GM23338 (cell line): ENCODE measurements at regions not wholly inside any gene's neighbourhood (a gene's known extent, or its start where the extent isn't known, plus 50 kb on each side); places are given as distances from the start of the nearest gene placed in this dataset.

Source experiments
- ATAC-seq: fragments of 200-7000 bp; cut with Tn5 transposase; 3 replicates; pipeline ENCODE4 v1.9.1; 2020
- DNase-seq: peaks from one replicate; pipeline ENCODE4 v3.0.0-alpha.2; 2015; ENCODE audit warnings: low spot score
- H2AFZ ChIP-seq: fragments of 200-600 bp; sonication (generic); 2 replicates; pipeline ENCODE4 v1.8.0; 2016; ENCODE audit warnings: antibody characterized with exemption, mild to moderate bottlenecking, moderate library complexity
- H3F3A ChIP-seq: fragments of 200-600 bp; sonication (generic); replicated peaks from 2 replicates; pipeline ENCODE4 v1.8.0; 2017; ENCODE audit warnings: antibody characterized with exemption, mixed run types, low read depth
- H3K27ac ChIP-seq: fragments of 200-600 bp; sonication (generic); 2 replicates; pipeline ENCODE4 v1.6.1; 2016; ENCODE audit warnings: low read depth
- H3K27me3 ChIP-seq: fragments of 200-600 bp; sonication (generic); 2 replicates; pipeline ENCODE4 v1.8.0; 2016; ENCODE audit warnings: mild to moderate bottlenecking, mixed run types, moderate library complexity; ENCODE audit not compliant: insufficient read depth
- H3K36me3 ChIP-seq: fragments of 200-600 bp; sonication (generic); 2 replicates; pipeline ENCODE4 v1.8.0; 2016; ENCODE audit warnings: mild to moderate bottlenecking; ENCODE audit not compliant: insufficient read depth
- H3K4me1 ChIP-seq: fragments of 200-600 bp; sonication (generic); 2 replicates; pipeline ENCODE4 v1.8.0; 2016; ENCODE audit warnings: mild to moderate bottlenecking, moderate library complexity; ENCODE audit not compliant: insufficient read depth
- H3K4me2 ChIP-seq: fragments of 200-600 bp; sonication (generic); 2 replicates; pipeline ENCODE4 v1.7.1; 2017; ENCODE audit warnings: mixed run types
- H3K4me3 ChIP-seq: fragments of 200-600 bp; sonication (generic); 2 replicates; pipeline ENCODE4 v1.6.1; 2016; ENCODE audit warnings: mixed run types
- H3K79me2 ChIP-seq: fragments of 200-600 bp; sonication (generic); replicated peaks from 2 replicates; pipeline ENCODE4 v1.8.0; 2017; ENCODE audit warnings: mild to moderate bottlenecking; ENCODE audit not compliant: insufficient read depth
- H3K9me2 ChIP-seq: fragments of 200-600 bp; sonication (generic); 2 replicates; pipeline ENCODE4 v1.8.0; 2017; ENCODE audit not compliant: insufficient read depth
- H4K20me1 ChIP-seq: fragments of 200-600 bp; sonication (generic); replicated peaks from 2 replicates; pipeline ENCODE4 v1.8.0; 2017; ENCODE audit warnings: mild to moderate bottlenecking; ENCODE audit not compliant: insufficient read depth
- H3K27ac Mint-ChIP-seq: 2 replicates; pipeline ENCODE4 v1.8.0; 2020; ENCODE audit warnings: inconsistent platforms, mild to moderate bottlenecking, moderate library complexity, mixed read lengths
- H3K27me3 Mint-ChIP-seq: 3 replicates; pipeline ENCODE4 v1.8.0; 2022; ENCODE audit warnings: low read depth, mild to moderate bottlenecking, moderate library complexity, mixed read lengths, inconsistent platforms; ENCODE audit not compliant: insufficient read depth, poor library complexity
- H3K36me3 Mint-ChIP-seq: 3 replicates; pipeline ENCODE4 v1.8.0; 2021; ENCODE audit warnings: low read depth, mild to moderate bottlenecking, inconsistent platforms, moderate library complexity, mixed read lengths
- H3K4me1 Mint-ChIP-seq: 3 replicates; pipeline ENCODE4 v1.8.0; 2020; ENCODE audit warnings: mild to moderate bottlenecking, inconsistent platforms, mixed read lengths
- H3K4me3 Mint-ChIP-seq: 3 replicates; pipeline ENCODE4 v1.8.0; 2021; ENCODE audit warnings: moderate library complexity, mild to moderate bottlenecking, inconsistent platforms, mixed read lengths
- H3K9me3 Mint-ChIP-seq: 3 replicates; pipeline ENCODE4 v1.8.0; 2020; ENCODE audit warnings: moderate library complexity, mild to moderate bottlenecking, inconsistent platforms, mixed read lengths
- CREB1 ChIP-seq: fragments of 250-450 bp; sonication (Bioruptor Pico); IDR thresholded peaks from 2 replicates; pipeline ENCODE4 v1.5.0; 2020; ENCODE audit warnings: low read depth, mild to moderate bottlenecking, moderate library complexity
- CTCF ChIP-seq, 2 experiments: fragments of 200-600 bp in 1 of 2; sonication (generic) in 1 of 2; conservative IDR thresholded peaks; 2 replicates each; pipeline versions ENCODE4 v1.5.1 to v1.6.1; 2016 to 2017; ENCODE audit warnings: antibody characterized with exemption in 2 of 2, low read depth in 2 of 2, mild to moderate bottlenecking in 2 of 2, moderate library complexity in 1 of 2
- EZH2phosphoT487 ChIP-seq: fragments of 200-600 bp; sonication (generic); IDR thresholded peaks from one replicate; pipeline ENCODE4 v1.8.1; 2018; ENCODE audit warnings: antibody characterized with exemption; ENCODE audit not compliant: unreplicated experiment
- JUNB ChIP-seq: IDR thresholded peaks from one replicate; pipeline ENCODE4 v1.6.1; 2016; ENCODE audit warnings: antibody characterized with exemption; ENCODE audit not compliant: unreplicated experiment
- NANOG ChIP-seq: IDR thresholded peaks from 2 replicates; pipeline ENCODE4 v1.6.1; 2016; ENCODE audit warnings: antibody characterized with exemption, borderline replicate concordance
- POLR2AphosphoS5 ChIP-seq: IDR thresholded peaks from 2 replicates; pipeline ENCODE4 v1.6.1; 2016; ENCODE audit warnings: antibody characterized with exemption, low read depth
- REST ChIP-seq: IDR thresholded peaks from one replicate; pipeline ENCODE4 v1.6.1; 2018; ENCODE audit warnings: antibody characterized with exemption; ENCODE audit not compliant: unreplicated experiment
- STAT1 ChIP-seq: IDR thresholded peaks from one replicate; pipeline ENCODE4 v1.6.1; 2016; ENCODE audit warnings: antibody characterized with exemption; ENCODE audit not compliant: unreplicated experiment
- ZNF331 ChIP-seq: fragments of 250-450 bp; sonication (Bioruptor Pico); IDR thresholded peaks from 2 replicates; pipeline ENCODE4 v1.5.0; 2020; ENCODE audit warnings: low read depth, mild to moderate bottlenecking, moderate library complexity
- ZNF462 ChIP-seq: fragments of 250-450 bp; sonication (Bioruptor Pico); IDR thresholded peaks from 2 replicates; pipeline ENCODE4 v1.5.0; 2020; ENCODE audit warnings: mild to moderate bottlenecking, moderate library complexity

GRCh38 chr1:163608979-163609378, 287.2 kb downstream of the NUF2 start:
- H3K4me3 ChIP-seq: no peak overlapping the region
- no peaks in the 10 kb centered on the region for H3K9me2 ChIP-seq
- ATAC-seq: no peak
- no peaks in the 10 kb centered on the region for H3K9me3 Mint-ChIP-seq
- H3K4me3 Mint-ChIP-seq: no peak overlapping the region
- no peaks in the 10 kb centered on the region for H3K79me2 ChIP-seq
- peaks cover 2% of the 10 kb centered on the region for H3K27me3 Mint-ChIP-seq
- H3F3A ChIP-seq: no peaks in the 10 kb centered on the region
- TF ChIP-seq JUNB (no peak), ZNF462 (CRISPR knock-in tag) (no peak), REST (no peak), CREB1 (CRISPR knock-in tag) (no peak), ZNF331 (CRISPR knock-in tag) (no peak), CTCF (conservative IDR thresholded peaks at IDR 0.05; ENCODE audit: low read depth in 2 of 2) (no peak), STAT1 (no peak), EZH2phosphoT487 (no peak), POLR2AphosphoS5 (no peak), NANOG (no peak)
- no peaks in the 10 kb centered on the region for H3K36me3 ChIP-seq
- H3K27ac ChIP-seq: no peak overlapping the region
- H3K4me2 ChIP-seq: no peak overlapping the region
- DNase-seq: no peak
- H3K4me1 ChIP-seq: peaks cover 21% of the 10 kb centered on the region
- no peak overlapping the region for H2AFZ ChIP-seq
- no peaks in the 10 kb centered on the region for H4K20me1 ChIP-seq
- H3K27ac Mint-ChIP-seq: no peak overlapping the region
- H3K27me3 ChIP-seq: no peaks in the 10 kb centered on the region
- peaks cover 28% of the 10 kb centered on the region for H3K4me1 Mint-ChIP-seq
- H3K36me3 Mint-ChIP-seq: no peaks in the 10 kb centered on the region
